ENCODE measurements at regions not wholly inside any gene's neighbourhood (a gene's known extent, or its start where the extent isn't known, plus 50 kb on each side); places are given as distances from the start of the nearest gene placed in this dataset.
"Not testable (repeated sequence)": the region's sequence is repeated elsewhere in the genome, so short reads cannot be mapped to it uniquely, and the experiment has no call there.

DNA sequence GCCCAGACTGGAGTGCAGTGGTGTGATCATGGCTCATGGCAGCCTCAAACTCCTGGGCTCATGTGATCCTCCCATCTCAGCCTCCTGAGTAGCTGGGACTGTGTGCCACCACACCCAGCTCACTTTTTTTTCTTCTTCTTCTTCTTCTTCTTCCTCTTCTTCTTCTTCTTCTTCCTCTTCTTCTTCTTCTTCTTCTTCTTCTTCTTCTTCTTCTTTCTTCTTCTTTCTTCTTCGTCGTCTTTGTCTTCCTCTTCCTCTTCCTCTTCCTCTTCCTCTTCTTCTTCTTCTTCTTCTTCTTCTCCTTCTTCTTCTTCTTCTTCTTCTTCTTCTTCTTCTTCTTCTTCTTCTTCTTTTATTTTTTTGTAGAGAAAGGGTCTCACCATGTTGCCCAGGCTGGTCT lies 78.8 kb upstream of the RPH3A start:
- ATAC-seq: not testable (repeated sequence)

DNA sequence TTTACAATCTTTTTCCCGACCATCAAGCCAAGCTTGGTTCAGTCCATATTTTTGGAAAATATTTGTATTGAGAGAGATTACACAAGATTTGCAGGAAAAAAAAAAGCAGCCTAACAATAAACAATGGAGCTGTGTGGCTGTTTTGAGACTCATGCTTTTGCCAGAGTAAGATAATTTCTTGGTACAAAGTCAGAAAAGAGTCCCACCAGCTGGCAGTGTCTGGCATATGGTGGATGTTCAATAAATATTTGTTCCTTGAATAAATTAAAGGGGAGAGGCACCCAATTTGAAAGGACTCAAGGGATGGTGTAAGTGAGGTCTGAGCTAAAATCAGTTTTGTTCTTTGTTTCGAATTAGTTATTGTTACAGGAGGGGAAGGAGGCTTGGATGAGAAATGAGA lies 78.1 kb upstream of the RPH3A start:
- ATAC-seq: no peak

DNA sequence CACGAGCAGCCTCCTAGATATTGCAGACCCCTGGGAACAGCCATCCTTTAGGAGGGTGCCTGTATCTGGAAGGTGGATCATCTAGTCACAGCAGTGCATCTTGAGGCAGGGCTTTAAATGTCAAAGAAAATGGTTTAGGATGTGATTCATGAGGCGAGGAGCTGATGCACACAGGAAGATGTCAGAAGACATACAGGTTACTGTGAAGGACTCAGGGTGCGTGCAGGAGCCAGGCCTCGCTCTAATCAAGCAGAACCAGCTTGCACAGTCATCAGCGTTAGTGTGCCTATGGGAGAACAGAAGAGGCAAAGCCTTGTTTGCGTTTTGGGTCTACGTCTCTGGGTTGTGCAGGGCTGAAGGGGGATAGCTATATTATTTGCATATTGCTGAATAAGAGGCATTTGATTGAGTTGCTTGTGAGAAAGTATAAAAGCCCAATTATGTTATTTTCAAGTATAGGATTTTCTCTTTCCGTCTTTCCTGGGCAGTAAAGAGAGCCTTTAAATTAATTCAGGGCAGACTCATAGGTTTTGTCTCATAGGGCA lies 77.3 kb upstream of the RPH3A start:
- peak in 1 of 2 donors; percentile 38 for ATAC-seq

DNA sequence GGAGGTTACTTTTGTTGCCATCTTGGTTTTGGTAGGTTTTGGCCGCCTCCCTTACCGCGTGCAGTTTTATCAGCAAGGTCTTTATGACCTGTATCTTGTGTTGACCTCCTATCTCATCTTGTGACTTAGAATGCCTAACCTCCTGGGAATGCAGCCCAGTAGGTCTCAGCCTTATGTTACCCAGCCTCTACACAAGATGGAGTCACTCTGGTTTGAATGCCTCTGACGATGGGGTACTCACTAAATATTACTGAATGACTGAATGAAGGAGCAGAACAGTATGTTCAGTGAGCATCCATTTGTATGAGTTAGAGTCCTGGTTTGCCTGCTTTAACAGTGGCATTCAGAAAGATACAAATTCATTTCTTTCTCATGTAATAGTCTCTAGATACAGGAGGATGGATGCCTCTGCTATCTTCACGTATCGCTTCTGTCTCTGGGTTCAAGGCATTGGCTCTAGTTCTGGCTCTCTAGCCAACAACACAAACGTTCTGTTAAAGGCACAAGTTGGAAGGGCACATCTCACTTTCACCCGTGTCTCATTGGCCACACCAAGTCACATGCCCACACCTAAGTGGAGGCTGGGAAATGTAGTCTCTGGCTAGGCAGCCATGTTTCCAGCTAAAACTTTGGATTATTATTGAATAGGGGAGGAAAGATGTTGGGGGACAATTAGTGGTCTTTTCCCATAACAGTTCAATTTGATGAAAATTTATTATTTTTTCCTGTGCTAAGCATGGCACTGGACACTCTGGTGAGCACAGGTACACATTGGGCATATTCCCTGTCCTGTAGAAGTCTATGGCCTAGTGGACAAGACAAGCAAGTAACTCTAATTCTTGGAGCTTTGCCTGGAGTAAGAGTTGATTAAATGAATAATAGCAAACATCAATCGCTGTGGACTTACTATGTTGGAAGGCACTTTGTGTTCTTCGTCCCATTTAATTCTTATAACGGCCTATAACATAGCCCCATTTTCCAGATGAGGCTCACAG lies 75.2 kb upstream of the RPH3A start:
- ATAC-seq: no peak

DNA sequence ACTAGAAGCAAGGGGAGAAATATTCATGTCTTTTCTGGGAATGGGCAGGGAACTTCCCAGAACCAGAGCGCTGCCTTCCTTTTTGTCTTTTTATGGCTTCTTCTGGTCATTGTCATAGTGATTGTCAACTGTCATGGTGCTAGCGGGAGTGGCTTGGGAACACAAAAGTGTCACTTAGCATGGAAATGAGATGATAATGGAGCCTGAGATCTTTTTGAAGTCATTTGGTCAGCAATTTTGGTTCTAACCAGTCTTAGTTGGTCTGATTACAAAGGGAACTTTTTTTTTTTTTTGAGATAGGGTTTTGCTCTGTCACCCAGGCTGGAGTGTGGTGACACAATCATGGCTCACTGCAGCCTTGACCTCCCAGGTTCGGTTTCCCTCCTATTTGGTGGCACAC lies 62.7 kb upstream of the RPH3A start:
- ATAC-seq: no peak

DNA sequence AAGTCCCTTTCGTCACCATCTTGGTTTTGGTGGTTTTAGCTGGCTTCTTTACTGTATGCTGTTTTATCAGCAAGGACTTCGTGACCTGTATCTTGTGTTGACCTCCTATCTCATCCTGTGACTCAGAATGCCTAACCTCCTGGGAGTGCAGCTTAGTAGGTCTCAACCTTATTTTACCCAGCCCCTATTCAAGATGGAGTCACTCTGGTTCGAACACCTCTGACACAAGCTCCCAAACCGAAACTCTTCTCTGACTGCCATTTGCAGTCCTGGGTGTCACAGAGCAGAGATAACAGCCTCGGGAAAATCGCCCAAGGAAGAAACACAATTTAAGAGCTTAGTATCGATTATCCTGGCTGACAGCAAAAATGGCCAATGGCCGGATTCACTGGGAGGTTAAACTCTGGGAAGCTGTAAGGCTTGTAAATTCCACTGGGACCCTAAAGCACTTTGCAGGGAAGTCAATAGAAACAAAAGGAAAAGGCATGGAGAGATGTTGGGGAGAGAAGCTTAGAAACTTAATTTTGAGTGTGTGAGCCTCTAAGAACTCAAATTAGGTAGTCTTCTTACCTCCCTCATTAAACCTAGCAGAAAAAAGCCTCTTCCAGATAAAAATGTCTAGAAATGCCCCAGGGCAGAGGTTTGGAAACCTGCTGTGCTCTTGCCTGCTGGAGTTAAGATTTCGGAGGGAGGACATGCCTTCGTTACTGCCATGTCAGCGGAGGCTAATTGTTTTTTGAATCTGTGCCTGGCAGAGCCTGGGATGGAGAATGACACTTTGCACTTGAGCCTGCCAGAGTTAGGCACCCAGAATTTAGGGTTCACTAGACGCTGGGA lies 56.5 kb upstream of the RPH3A start:
- no peak for ATAC-seq

DNA sequence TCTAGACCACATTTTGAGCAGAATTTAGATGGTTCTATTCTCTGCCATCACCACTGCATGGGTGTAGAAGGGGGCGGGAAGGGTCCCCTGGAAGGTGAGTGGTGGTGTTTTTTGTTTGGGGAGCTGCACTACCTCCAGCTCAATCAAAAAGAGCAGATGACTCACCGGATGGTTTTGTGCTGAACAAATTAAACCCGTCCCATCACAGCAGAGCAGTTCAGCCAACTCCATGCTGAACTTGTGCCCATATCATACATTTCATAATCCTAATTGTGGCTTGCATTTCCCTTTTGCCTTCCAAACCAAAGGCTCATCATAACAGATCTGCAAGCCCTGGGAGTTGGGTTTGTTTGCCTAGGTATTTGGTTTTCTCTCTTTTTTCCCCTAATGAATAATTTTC lies 53.0 kb upstream of the RPH3A start:
- no peak for ATAC-seq

DNA sequence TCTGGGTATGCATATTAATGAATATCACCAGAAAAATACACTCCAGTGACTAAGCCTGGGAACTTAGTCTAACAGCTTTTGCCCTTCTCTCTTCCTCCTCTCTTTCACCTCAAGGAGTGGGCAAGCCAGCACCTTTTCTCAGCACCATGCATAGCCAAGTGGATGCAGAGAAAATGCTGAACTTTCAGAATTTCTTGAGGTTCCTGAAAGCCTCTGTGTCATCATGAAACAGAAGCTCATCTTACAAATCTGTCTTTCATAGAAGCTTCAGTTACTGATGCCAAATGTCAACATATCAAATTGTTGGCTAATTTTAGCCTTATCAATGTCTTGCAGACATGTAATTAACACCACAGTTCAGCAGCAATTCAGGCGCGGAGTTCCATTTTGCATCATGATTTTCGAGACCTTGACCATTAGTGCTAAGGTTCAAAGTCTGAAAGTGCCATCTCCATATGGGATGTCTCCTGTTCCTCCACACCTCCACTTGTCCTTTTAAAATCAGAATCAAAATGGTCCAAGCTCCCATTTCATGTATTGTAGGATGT lies 51.1 kb upstream of the RPH3A start:
- no peak for ATAC-seq

DNA sequence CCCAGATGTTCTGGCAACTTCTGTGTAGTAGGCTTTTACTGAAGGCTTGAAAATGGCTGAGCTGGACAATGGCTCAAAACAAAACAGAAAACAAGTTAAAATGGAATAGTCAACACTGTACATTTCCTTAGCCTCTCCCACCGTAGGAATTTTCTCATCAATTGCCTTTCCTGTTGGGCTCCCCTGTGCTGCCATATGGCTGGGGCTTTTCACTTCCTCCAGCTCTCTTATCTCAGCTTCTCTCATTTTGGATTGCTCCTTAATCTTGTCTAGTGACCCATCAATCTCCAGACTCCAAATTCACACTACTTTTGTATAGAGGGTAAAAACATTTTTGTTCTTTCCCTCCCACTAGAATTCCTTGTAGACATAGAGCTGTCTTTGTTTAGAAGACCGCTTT lies 50.4 kb upstream of the RPH3A start:
- ATAC-seq: no peak
